CD4-positive, CD25-positive, alpha-beta regulatory T cell (primary cell): ENCODE measurements at regions not wholly inside any gene's neighbourhood (a gene's known extent, or its start where the extent isn't known, plus 50 kb on each side); places are given as distances from the start of the nearest gene placed in this dataset.

ENCODE experiments used
- ATAC-seq, 2 donors: fragments of 150-1000 bp; cut with Tn5 transposase; one replicate each; pipeline ENCODE4 v1.10.0; 2021; ENCODE audit warnings: low read depth in 2 of 2, moderate number of reproducible peaks in 2 of 2, moderate library complexity in 1 of 2
- DNase-seq, 3 donors: peaks; one replicate each; pipeline versions ENCODE4 v3.0.0 to v3.0.0-alpha.2; 2012 to 2022; ENCODE audit warnings: mixed read lengths in 1 of 3
- H3K27ac ChIP-seq: one replicate; pipeline ENCODE4 v1.7.0; 2013; ENCODE audit warnings: mild to moderate bottlenecking, low read length; ENCODE audit not compliant: insufficient read depth, poor library complexity, severe bottlenecking
- H3K27me3 ChIP-seq: one replicate; pipeline ENCODE4 v1.7.0; 2013; ENCODE audit warnings: low read length; ENCODE audit not compliant: control insufficient read depth, insufficient read depth
- H3K36me3 ChIP-seq: one replicate; pipeline ENCODE4 v1.7.0; 2013; ENCODE audit warnings: mild to moderate bottlenecking, low read length, moderate library complexity; ENCODE audit not compliant: control insufficient read depth, insufficient read depth
- H3K4me1 ChIP-seq: 2 replicates; pipeline ENCODE4 v1.7.0; 2013; ENCODE audit warnings: mild to moderate bottlenecking, low read length; ENCODE audit not compliant: insufficient read depth, control insufficient read depth, poor library complexity, severe bottlenecking
- H3K4me3 ChIP-seq: one replicate; pipeline ENCODE4 v1.7.0; 2013; ENCODE audit warnings: low read depth, mild to moderate bottlenecking, low read length, moderate library complexity
- H3K9me3 ChIP-seq, 2 experiments: 1 replicate in 1 of 2; 2 replicates in 1 of 2; pipeline ENCODE4 v1.7.0; 2013; ENCODE audit warnings: low read length in 2 of 2, mild to moderate bottlenecking in 1 of 2, moderate library complexity in 1 of 2; ENCODE audit not compliant: control insufficient read depth in 2 of 2
- H3K27ac Mint-ChIP-seq, 3 donors: one replicate each; pipeline ENCODE4 v1.8.0; 2020 to 2022; ENCODE audit warnings: mild to moderate bottlenecking in 3 of 3, mixed read lengths in 3 of 3, moderate library complexity in 2 of 3
- H3K27me3 Mint-ChIP-seq: one replicate; pipeline ENCODE4 v1.8.0; 2022; ENCODE audit warnings: mild to moderate bottlenecking, mixed read lengths
- H3K36me3 Mint-ChIP-seq: one replicate; pipeline ENCODE4 v1.8.0; 2020; ENCODE audit warnings: mixed read lengths
- H3K4me1 Mint-ChIP-seq, 4 donors: one replicate each; pipeline ENCODE4 v1.8.0; 2020 to 2022; ENCODE audit warnings: mixed read lengths in 4 of 4, mild to moderate bottlenecking in 1 of 4
- H3K4me3 Mint-ChIP-seq, 4 donors: one replicate each; pipeline ENCODE4 v1.8.0; 2020 to 2022; ENCODE audit warnings: mild to moderate bottlenecking in 4 of 4, mixed read lengths in 4 of 4, moderate library complexity in 3 of 4
- H3K9me3 Mint-ChIP-seq, 7 donors: one replicate each; pipeline ENCODE4 v1.8.0; 2020 to 2022; ENCODE audit warnings: mixed read lengths in 7 of 7, mild to moderate bottlenecking in 3 of 7, moderate library complexity in 2 of 7

DNA sequence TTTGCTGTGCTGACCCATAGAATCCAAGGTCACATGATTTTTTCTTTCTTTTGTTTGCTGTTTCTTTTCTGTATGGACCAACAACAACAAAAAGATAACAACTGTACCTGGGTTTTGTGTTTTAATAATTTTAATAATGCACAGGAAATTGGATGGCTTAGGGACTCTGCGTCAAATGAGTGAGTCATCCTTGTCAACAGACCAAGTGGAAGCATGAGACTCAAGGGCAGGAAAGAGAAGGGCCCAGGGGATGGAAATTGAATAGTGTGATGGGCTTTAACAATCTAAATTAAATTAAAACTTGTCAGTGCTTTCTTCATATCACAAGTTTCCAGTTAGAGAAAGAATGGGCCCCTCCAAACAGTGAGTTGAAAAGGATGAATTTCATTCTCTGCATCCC lies 413.0 kb downstream of the PREX1 start:
- H3K9me3 Mint-ChIP-seq: peaks cover 0 to 1% (median 0%) of the 10 kb centered on the region in 7 donors
- peaks cover 16% of the 10 kb centered on the region for H3K27me3 Mint-ChIP-seq
- Histone ChIP-seq H3K36me3 (no peaks in the 10 kb centered on the region), H3K27me3 (peaks cover 3% of the 10 kb centered on the region), H3K4me1 (no peaks in the 10 kb centered on the region), H3K9me3 (no peaks in the 10 kb centered on the region), H3K27ac (no peak overlapping the region), H3K4me3 (no peak overlapping the region)
- no peak overlapping the region for H3K4me3 Mint-ChIP-seq
- H3K4me1 Mint-ChIP-seq: peaks cover 0 to 2% (median 0%) of the 10 kb centered on the region in 4 donors
- H3K36me3 Mint-ChIP-seq: no peaks in the 10 kb centered on the region
- ATAC-seq (no peak), DNase-seq (no peak)
- no peak overlapping the region for H3K27ac Mint-ChIP-seq

DNA sequence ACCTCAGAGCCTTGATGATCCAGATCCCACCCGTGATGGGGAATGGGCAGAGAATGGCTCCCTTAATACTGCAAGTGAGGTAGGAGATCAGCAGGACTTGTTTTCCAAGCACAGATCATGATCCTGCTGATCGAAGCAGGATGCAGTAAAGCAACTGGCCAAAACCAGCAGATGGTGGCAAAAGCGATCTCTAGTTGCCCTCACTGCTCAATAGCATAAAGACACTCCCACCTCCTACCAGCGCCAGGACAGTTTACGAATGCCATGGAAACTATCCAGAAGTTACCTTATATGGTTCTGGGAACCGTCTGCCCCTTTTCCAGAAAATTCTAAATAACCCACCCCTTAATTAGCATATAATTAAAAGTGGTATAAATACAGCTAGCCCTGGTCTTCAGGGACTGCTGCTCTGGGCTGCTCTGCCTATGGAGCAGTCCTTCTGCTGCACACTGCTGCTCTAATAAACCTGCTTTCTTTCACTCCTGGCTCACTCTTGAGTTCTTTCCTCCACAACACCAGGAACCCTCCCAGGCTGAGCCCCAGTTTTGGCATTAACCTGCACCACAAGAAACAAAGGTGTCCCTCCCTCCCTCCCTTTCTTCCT lies 415.8 kb downstream of the PREX1 start:
- Histone ChIP-seq H3K9me3 (no peaks in the 10 kb centered on the region), H3K36me3 (no peaks in the 10 kb centered on the region), H3K27me3 (peaks cover 10% of the 10 kb centered on the region), H3K4me3 (no peak overlapping the region), H3K4me1 (no peaks in the 10 kb centered on the region), H3K27ac (no peak overlapping the region)
- no peaks in the 10 kb centered on the region for H3K36me3 Mint-ChIP-seq
- ATAC-seq (no peak), DNase-seq (no peak)
- H3K27ac Mint-ChIP-seq: no peak overlapping the region
- H3K27me3 Mint-ChIP-seq: peaks cover 27% of the 10 kb centered on the region
- H3K4me1 Mint-ChIP-seq: peaks cover 0 to 2% (median 0%) of the 10 kb centered on the region in 4 donors
- H3K9me3 Mint-ChIP-seq: peaks cover 0 to 1% (median 0%) of the 10 kb centered on the region in 7 donors
- no peak overlapping the region for H3K4me3 Mint-ChIP-seq

DNA sequence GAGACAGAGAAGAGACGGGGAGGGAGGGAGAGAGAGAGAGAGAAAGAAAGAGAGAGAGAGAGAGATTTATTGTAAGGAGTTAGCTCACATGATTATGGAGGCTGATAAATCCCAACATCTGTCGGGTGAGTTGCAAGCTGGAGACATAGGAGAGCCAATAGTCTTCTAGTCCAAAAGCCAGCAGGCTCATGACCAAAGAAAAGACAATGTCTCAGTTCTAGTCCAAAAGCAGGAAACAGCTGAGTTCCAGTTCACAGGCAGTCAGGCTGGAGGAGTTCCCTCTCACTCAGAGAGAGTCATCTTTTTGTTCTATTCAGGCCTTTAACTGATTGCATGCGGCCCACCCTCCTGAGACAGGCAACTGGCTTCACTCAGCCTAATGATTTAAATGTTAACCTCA lies 416.6 kb downstream of the PREX1 start:
- Histone ChIP-seq H3K4me3 (no peak overlapping the region), H3K36me3 (no peaks in the 10 kb centered on the region), H3K27ac (no peak overlapping the region), H3K27me3 (peaks cover 10% of the 10 kb centered on the region), H3K4me1 (no peaks in the 10 kb centered on the region), H3K9me3 (no peaks in the 10 kb centered on the region)
- no peak overlapping the region for H3K27ac Mint-ChIP-seq
- ATAC-seq: no peak
- H3K4me1 Mint-ChIP-seq: peaks cover 0 to 2% (median 0%) of the 10 kb centered on the region in 4 donors
- H3K9me3 Mint-ChIP-seq: peaks cover 0 to 1% (median 0%) of the 10 kb centered on the region in 7 donors
- no peak overlapping the region for H3K4me3 Mint-ChIP-seq
- peaks cover 27% of the 10 kb centered on the region for H3K27me3 Mint-ChIP-seq
- H3K36me3 Mint-ChIP-seq: no peaks in the 10 kb centered on the region
- no peak for DNase-seq

DNA sequence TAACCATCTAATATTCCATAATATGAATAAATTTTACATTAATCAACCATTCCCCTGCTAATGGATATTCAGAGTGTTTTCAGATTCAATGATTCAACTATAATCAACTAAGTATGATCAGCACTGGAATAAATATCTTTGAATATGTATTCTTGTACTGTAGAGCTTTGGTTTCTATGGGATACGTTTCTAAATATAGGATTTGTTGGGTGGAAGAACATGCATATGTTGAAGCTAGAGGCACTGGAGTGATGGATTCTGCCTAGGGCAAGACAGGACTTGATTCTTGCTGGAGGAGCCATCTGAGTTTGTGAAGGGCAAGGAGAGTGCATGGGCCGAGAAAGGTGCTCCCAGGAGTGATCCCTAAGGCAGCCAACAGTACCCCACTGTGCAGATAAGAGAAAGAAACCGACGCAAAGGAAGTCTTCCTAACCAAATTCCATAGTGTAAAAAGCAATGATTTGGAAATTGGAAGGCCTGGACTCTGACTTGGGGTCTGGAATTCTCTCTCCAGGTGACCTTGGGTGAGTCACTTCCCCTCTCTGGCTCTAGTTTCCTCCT lies 418.7 kb downstream of the PREX1 start:
- ATAC-seq (no peak), DNase-seq (no peak)
- Mint-ChIP-seq H3K27ac (no peak overlapping the region), H3K4me1 (no peaks in the 10 kb centered on the region), H3K36me3 (no peaks in the 10 kb centered on the region), H3K9me3 (no peaks in the 10 kb centered on the region), H3K27me3 (peaks cover 23% of the 10 kb centered on the region), H3K4me3 (no peak overlapping the region)
- no peaks in the 10 kb centered on the region for H3K4me1 ChIP-seq
- no peaks in the 10 kb centered on the region for H3K9me3 ChIP-seq
- no peak overlapping the region for H3K27ac ChIP-seq
- no peaks in the 10 kb centered on the region for H3K36me3 ChIP-seq
- peaks cover 10% of the 10 kb centered on the region for H3K27me3 ChIP-seq
- H3K4me3 ChIP-seq: no peak overlapping the region

DNA sequence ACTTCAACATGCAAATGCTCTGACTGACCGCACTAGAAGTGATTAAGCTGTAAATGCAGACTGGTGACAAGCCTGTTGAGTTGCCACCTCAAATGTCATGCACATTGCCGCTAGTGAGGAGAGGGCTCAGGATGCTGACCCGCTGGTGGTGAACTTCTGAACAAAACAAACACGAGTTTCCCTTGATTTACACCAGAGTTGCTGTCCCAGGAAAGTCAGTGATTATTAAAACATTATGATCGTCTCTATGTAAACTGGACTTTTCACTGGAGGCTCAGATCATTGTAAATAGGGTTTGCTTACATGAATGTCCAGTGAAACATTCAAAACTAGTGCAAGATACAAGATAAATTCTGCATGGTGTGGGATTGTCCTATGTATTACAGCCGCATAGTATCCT lies 420.1 kb downstream of the PREX1 start:
- peaks cover 19% of the 10 kb centered on the region for H3K27me3 Mint-ChIP-seq
- ATAC-seq: no peak

DNA sequence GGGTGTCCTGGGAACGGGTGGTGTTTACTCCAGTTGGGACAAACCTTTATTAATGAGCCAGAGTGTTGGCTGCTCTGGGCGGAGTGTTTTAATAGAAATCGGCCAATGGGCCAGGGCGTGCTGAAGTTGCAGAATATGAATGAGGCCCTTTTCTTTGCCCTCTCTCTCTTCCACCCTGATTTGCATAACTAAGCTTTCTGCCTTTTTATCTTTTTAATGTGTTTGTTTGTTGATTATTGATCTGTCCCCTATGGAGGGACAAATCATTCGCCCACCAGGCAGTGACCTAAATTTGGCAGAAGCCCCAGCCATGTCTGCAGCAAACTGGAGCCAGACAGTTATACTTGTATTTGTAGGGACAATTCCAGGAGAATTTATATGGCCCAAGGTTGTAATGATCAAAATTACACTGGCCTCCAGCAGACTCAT lies 420.9 kb downstream of the PREX1 start:
- Histone ChIP-seq H3K4me1 (no peaks in the 10 kb centered on the region), H3K4me3 (no peak overlapping the region), H3K9me3 (no peaks in the 10 kb centered on the region), H3K36me3 (no peaks in the 10 kb centered on the region), H3K27ac (no peak overlapping the region), H3K27me3 (peaks cover 10% of the 10 kb centered on the region)
- H3K4me1 Mint-ChIP-seq: no peaks in the 10 kb centered on the region
- no peaks in the 10 kb centered on the region for H3K9me3 Mint-ChIP-seq
- H3K27me3 Mint-ChIP-seq: peaks cover 19% of the 10 kb centered on the region
- no peak overlapping the region for H3K4me3 Mint-ChIP-seq
- no peak overlapping the region for H3K27ac Mint-ChIP-seq
- no peaks in the 10 kb centered on the region for H3K36me3 Mint-ChIP-seq
- ATAC-seq (no peak), DNase-seq (no peak)

More for the DNA sequence above, 420.1 kb downstream of the PREX1 start:
- no peak for DNase-seq
- Histone ChIP-seq H3K27ac (no peak overlapping the region), H3K27me3 (peaks cover 10% of the 10 kb centered on the region), H3K4me1 (no peaks in the 10 kb centered on the region), H3K36me3 (no peaks in the 10 kb centered on the region), H3K9me3 (no peaks in the 10 kb centered on the region), H3K4me3 (no peak overlapping the region)
- Mint-ChIP-seq H3K36me3 (no peaks in the 10 kb centered on the region), H3K4me3 (no peak overlapping the region), H3K9me3 (no peaks in the 10 kb centered on the region), H3K4me1 (no peaks in the 10 kb centered on the region), H3K27ac (no peak overlapping the region)

DNA sequence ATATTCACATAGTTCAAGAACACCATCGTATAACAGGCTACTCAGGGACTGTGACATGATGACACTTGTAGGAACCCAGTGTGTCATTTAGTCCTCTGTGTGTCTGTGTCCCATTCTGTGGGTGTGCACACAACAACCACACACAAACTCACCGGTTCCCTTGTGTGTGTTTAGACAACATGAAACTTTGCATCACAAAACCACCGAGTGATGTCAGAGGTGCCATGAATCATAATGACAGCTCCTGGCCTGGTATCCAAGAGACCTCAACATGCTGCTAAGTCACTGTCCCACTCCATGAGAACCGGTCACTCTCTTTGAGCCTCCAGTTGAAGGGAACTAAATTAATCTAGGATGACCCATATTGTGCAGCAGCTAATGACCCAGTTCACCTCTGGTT lies 421.3 kb downstream of the PREX1 start:
- H3K4me3 ChIP-seq: no peak overlapping the region
- H3K4me1 ChIP-seq: no peaks in the 10 kb centered on the region
- Mint-ChIP-seq H3K9me3 (no peaks in the 10 kb centered on the region), H3K27ac (no peak overlapping the region), H3K27me3 (peaks cover 20% of the 10 kb centered on the region), H3K36me3 (no peaks in the 10 kb centered on the region), H3K4me3 (no peak overlapping the region), H3K4me1 (no peaks in the 10 kb centered on the region)
- DNase-seq (no peak), ATAC-seq (no peak)
- no peaks in the 10 kb centered on the region for H3K9me3 ChIP-seq
- H3K27me3 ChIP-seq: peaks cover 10% of the 10 kb centered on the region
- no peaks in the 10 kb centered on the region for H3K36me3 ChIP-seq
- H3K27ac ChIP-seq: no peak overlapping the region

DNA sequence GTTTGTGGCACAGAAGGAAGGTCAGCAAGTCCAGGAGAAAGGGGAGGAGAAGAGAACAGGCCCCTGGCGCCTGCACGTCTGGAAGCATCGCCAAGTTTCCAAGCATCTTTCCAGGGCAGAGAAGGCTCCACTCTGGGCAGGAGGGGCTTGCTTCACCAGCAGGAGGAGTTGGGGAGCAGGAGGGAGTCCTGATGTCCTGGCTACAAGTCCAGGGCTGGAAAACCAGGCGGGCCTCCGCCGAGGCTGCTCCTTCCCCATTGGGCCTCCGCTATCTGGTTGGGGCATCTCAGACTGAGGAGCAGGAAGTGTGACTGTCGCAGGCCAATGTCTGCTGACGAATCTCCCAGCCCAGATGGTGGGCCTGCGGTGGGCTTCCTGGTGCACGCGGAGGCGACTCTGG lies 421.9 kb downstream of the PREX1 start:
- no peak for DNase-seq
- no peak overlapping the region for H3K27ac ChIP-seq
- no peak overlapping the region for H3K4me3 ChIP-seq
- no peaks in the 10 kb centered on the region for H3K4me1 ChIP-seq
- Mint-ChIP-seq H3K27me3 (peaks cover 19% of the 10 kb centered on the region), H3K9me3 (no peaks in the 10 kb centered on the region), H3K36me3 (no peaks in the 10 kb centered on the region), H3K27ac (no peak overlapping the region), H3K4me1 (no peaks in the 10 kb centered on the region), H3K4me3 (no peak overlapping the region)
- H3K9me3 ChIP-seq: no peaks in the 10 kb centered on the region
- no peaks in the 10 kb centered on the region for H3K36me3 ChIP-seq
- no peak for ATAC-seq
- peaks cover 10% of the 10 kb centered on the region for H3K27me3 ChIP-seq
